Vagina (tissue), 2 donors: ENCODE measurements at regions not wholly inside any gene's neighbourhood (a gene's known extent, or its start where the extent isn't known, plus 50 kb on each side); places are given as distances from the start of the nearest gene placed in this dataset.

Experiments
- CTCF ChIP-seq, 3 experiments: fragments of 450-650 bp in 2 of 3; fragments of 200-600 bp in 1 of 3; sonication (generic) in 1 of 3; IDR thresholded peaks; one replicate each; pipeline ENCODE4 v1.5.1; 2017 to 2019; ENCODE audit warnings: antibody characterized with exemption in 3 of 3, mild to moderate bottlenecking in 2 of 3, moderate library complexity in 2 of 3
- POLR2AphosphoS5 ChIP-seq, 2 donors: sonication (generic); formaldehyde crosslinking; IDR thresholded peaks; one replicate each; pipeline ENCODE4 v1.9.0; 2017; ENCODE audit warnings: antibody characterized with exemption in 2 of 2, mild to moderate bottlenecking in 2 of 2, low read depth in 1 of 2; ENCODE audit not compliant: insufficient read depth in 1 of 2

DNA sequence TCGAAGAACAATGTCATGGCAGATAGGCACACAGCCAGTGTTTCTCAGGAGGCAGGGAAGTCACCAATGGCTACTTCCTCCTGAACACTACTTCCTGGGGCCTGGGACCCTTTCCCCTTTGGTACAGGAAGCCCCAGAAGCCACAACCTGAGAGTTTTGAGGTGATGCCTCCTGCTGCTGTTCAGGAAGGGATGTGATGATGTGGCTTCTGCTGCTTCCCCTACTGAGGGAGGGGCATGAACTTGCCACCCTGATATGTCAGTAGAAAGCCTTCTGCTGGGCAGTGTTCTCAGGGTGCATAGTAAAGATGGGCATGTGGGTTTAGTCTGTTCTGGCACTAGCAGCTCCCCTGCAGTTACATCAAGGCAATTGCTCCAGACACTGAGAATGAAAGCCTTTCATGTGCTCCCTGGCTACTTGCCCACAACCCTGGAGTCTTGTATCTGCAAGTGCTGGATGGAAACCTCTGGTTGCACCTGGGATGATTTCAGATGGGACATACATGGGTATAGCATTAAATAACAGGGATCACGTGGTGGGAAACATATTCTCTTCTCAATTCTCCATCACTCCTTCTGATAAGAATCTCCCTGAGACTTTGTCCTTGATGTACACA is 69.3 kb downstream of the ADRA2A start:
- TF ChIP-seq CTCF (IDR thresholded peaks at IDR 0.05) (no peak), POLR2AphosphoS5 (IDR thresholded peaks at IDR 0.05; ENCODE audit: insufficient read depth in 1 of 2, low read depth in 1 of 2) (no peak)
